ENCODE measurements at regions not wholly inside any gene's neighbourhood (a gene's known extent, or its start where the extent isn't known, plus 50 kb on each side); places are given as distances from the start of the nearest gene placed in this dataset.
A peak's percentile ranks its signal among the peaks of the same experiment; 100 is the strongest.

GRCh38 chr9:73745598-73745997 lies 593.9 kb downstream of the ANXA1 start:
- H3K36me3 ChIP-seq (ENCODE audit: control insufficient read depth, insufficient read depth, low read length), result no peaks in the 10 kb centered on the region
- no peak for DNase-seq (ENCODE audit: low read depth)
- no peak for TF ChIP-seq CTCF (IDR thresholded peaks at IDR 0.05; ENCODE audit: insufficient read depth, low read length, poor library complexity, severe bottlenecking)
- H3K27me3 ChIP-seq (ENCODE audit: control insufficient read depth, insufficient read depth, low read length), result no peaks in the 10 kb centered on the region
- H3K4me3 ChIP-seq (ENCODE audit: low read depth, low read length), result no peak overlapping the region

- peak; percentile 29 for DNase-seq (ENCODE audit: low read depth)
- no peak for TF ChIP-seq CTCF (IDR thresholded peaks at IDR 0.05; ENCODE audit: insufficient read depth, low read length, poor library complexity, severe bottlenecking)
- H3K36me3 ChIP-seq (ENCODE audit: control insufficient read depth, insufficient read depth, low read length), result no peaks in the 10 kb centered on the region
- no peak overlapping the region for H3K4me3 ChIP-seq (ENCODE audit: low read depth, low read length)
- H3K27me3 ChIP-seq (ENCODE audit: control insufficient read depth, insufficient read depth, low read length), result no peaks in the 10 kb centered on the region
These were observed 601.5 kb downstream of the ANXA1 start for GRCh38 chr9:73753171-73753570.

- TF ChIP-seq CTCF (IDR thresholded peaks at IDR 0.05; ENCODE audit: insufficient read depth, low read length, poor library complexity, severe bottlenecking), result no peak
- H3K4me3 ChIP-seq (ENCODE audit: low read depth, low read length), result no peak overlapping the region
- H3K36me3 ChIP-seq (ENCODE audit: control insufficient read depth, insufficient read depth, low read length), result no peaks in the 10 kb centered on the region
- DNase-seq (ENCODE audit: low read depth), result no peak
- H3K27me3 ChIP-seq (ENCODE audit: control insufficient read depth, insufficient read depth, low read length), result no peaks in the 10 kb centered on the region
These were observed 610.2 kb downstream of the ANXA1 start for GRCh38 chr9:73761905-73762304.

- no peak for DNase-seq (ENCODE audit: low read depth)
- H3K4me3 ChIP-seq (ENCODE audit: low read depth, low read length), result no peak overlapping the region
- no peaks in the 10 kb centered on the region for H3K36me3 ChIP-seq (ENCODE audit: control insufficient read depth, insufficient read depth, low read length)
- no peak for TF ChIP-seq CTCF (IDR thresholded peaks at IDR 0.05; ENCODE audit: insufficient read depth, low read length, poor library complexity, severe bottlenecking)
- H3K27me3 ChIP-seq (ENCODE audit: control insufficient read depth, insufficient read depth, low read length), result no peaks in the 10 kb centered on the region
These were observed 622.2 kb downstream of the ANXA1 start for GRCh38 chr9:73773896-73774295.

GRCh38 chr9:73775757-73776156 lies 624.1 kb downstream of the ANXA1 start:
- Histone ChIP-seq H3K27me3 (ENCODE audit: control insufficient read depth, insufficient read depth, low read length) (no peaks in the 10 kb centered on the region), H3K36me3 (ENCODE audit: control insufficient read depth, insufficient read depth, low read length) (no peaks in the 10 kb centered on the region), H3K4me3 (ENCODE audit: low read depth, low read length) (no peak overlapping the region)
- TF ChIP-seq CTCF (IDR thresholded peaks at IDR 0.05; ENCODE audit: insufficient read depth, low read length, poor library complexity, severe bottlenecking), result no peak
- no peak for DNase-seq (ENCODE audit: low read depth)

- no peak for TF ChIP-seq CTCF (IDR thresholded peaks at IDR 0.05; ENCODE audit: insufficient read depth, low read length, poor library complexity, severe bottlenecking)
- Histone ChIP-seq H3K36me3 (ENCODE audit: control insufficient read depth, insufficient read depth, low read length) (no peaks in the 10 kb centered on the region), H3K4me3 (ENCODE audit: low read depth, low read length) (no peak overlapping the region), H3K27me3 (ENCODE audit: control insufficient read depth, insufficient read depth, low read length) (no peaks in the 10 kb centered on the region)
- peak; percentile 83 for DNase-seq (ENCODE audit: low read depth)
These were observed 629.3 kb downstream of the ANXA1 start for GRCh38 chr9:73780916-73781315.

Measured in kidney epithelial cell (primary cell).